Progenitor cell of endocrine pancreas (in vitro differentiated cells): ENCODE measurements at regions not wholly inside any gene's neighbourhood (a gene's known extent, or its start where the extent isn't known, plus 50 kb on each side); places are given as distances from the start of the nearest gene placed in this dataset.

Source experiments
- DNase-seq: peaks from one replicate; pipeline ENCODE4 v3.0.0; 2021; ENCODE audit warnings: low spot score; ENCODE audit not compliant: unreplicated experiment
- H3K27ac Mint-ChIP-seq: 2 replicates; pipeline ENCODE4 v1.8.0; 2021; ENCODE audit warnings: mild to moderate bottlenecking, moderate library complexity, mixed read lengths
- H3K27me3 Mint-ChIP-seq: 2 replicates; pipeline ENCODE4 v1.8.0; 2021; ENCODE audit warnings: mixed read lengths
- H3K36me3 Mint-ChIP-seq: 2 replicates; pipeline ENCODE4 v1.8.0; 2022; ENCODE audit warnings: mixed read lengths; ENCODE audit not compliant: insufficient read depth
- H3K4me1 Mint-ChIP-seq: 2 replicates; pipeline ENCODE4 v1.8.0; 2021; ENCODE audit warnings: low read depth, mixed read lengths
- H3K4me3 Mint-ChIP-seq: 2 replicates; pipeline ENCODE4 v1.8.0; 2021; ENCODE audit warnings: low read depth, mild to moderate bottlenecking, moderate library complexity, mixed read lengths
- H3K9me3 Mint-ChIP-seq: 2 replicates; pipeline ENCODE4 v1.8.0; 2021; ENCODE audit warnings: low read depth, mixed read lengths
- TF ChIP-seq, protein P1 (sequence below): fragments of 200-600 bp; sonication (generic); IDR thresholded peaks from one replicate; pipeline ENCODE4 v1.5.0; 2021; ENCODE audit warnings: antibody characterized with exemption, mild to moderate bottlenecking; ENCODE audit not compliant: unreplicated experiment

DNA sequence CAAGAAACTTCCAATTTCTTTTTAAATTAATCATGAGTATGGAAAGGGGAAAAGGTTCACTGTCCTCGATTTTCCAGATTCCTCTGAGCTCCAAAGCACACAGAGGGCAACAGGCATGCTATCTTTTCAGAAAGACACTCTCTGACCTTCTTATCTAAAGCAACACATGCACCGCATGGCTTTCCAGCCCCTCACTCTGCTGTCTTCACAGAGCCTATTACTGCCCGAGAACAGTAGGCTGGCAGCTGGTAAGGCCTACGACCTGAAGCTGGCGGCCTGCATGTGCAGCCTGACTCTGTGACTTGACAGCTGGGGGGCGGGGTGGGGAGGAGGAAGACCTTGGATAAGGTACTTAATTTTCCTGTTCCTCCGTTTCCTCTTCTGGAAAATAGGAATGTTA, 86.3 kb downstream of the ELOVL4 start:
- H3K4me1 Mint-ChIP-seq = peaks cover 7% of the 10 kb centered on the region
- H3K9me3 Mint-ChIP-seq = peaks cover 3% of the 10 kb centered on the region
- H3K36me3 Mint-ChIP-seq = no peaks in the 10 kb centered on the region
- no peak overlapping the region for H3K4me3 Mint-ChIP-seq
- H3K27ac Mint-ChIP-seq = no peak overlapping the region
- TF ChIP-seq, protein P1, sequence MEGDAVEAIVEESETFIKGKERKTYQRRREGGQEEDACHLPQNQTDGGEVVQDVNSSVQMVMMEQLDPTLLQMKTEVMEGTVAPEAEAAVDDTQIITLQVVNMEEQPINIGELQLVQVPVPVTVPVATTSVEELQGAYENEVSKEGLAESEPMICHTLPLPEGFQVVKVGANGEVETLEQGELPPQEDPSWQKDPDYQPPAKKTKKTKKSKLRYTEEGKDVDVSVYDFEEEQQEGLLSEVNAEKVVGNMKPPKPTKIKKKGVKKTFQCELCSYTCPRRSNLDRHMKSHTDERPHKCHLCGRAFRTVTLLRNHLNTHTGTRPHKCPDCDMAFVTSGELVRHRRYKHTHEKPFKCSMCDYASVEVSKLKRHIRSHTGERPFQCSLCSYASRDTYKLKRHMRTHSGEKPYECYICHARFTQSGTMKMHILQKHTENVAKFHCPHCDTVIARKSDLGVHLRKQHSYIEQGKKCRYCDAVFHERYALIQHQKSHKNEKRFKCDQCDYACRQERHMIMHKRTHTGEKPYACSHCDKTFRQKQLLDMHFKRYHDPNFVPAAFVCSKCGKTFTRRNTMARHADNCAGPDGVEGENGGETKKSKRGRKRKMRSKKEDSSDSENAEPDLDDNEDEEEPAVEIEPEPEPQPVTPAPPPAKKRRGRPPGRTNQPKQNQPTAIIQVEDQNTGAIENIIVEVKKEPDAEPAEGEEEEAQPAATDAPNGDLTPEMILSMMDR = no peak
- H3K27me3 Mint-ChIP-seq = peaks cover 2% of the 10 kb centered on the region
- no peak for DNase-seq

DNA sequence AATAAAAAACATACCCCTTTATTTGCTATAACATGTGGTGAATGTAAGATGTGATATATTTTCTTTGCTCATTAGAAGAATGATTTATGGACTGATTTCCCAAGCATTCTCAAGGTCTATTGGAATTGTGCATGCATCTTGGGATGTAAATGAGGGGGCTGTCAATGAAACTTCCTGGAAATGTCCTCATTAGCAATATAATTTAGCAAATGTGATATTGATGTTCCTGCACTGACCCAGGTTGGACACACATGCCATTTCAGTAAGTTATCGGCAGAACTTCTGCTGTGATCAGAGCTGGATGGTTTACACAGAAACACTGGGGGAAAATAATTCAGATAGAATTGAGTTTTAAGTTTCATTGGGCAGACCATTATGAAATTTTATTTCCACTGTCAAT, 99.9 kb downstream of the ELOVL4 start:
- Mint-ChIP-seq H3K27ac (no peak overlapping the region), H3K4me1 (no peaks in the 10 kb centered on the region), H3K9me3 (peaks cover 11% of the 10 kb centered on the region), H3K36me3 (peaks cover 2% of the 10 kb centered on the region), H3K4me3 (no peak overlapping the region), H3K27me3 (peaks cover 5% of the 10 kb centered on the region)
- no peak for DNase-seq
- TF ChIP-seq, protein P1 = no peak

DNA sequence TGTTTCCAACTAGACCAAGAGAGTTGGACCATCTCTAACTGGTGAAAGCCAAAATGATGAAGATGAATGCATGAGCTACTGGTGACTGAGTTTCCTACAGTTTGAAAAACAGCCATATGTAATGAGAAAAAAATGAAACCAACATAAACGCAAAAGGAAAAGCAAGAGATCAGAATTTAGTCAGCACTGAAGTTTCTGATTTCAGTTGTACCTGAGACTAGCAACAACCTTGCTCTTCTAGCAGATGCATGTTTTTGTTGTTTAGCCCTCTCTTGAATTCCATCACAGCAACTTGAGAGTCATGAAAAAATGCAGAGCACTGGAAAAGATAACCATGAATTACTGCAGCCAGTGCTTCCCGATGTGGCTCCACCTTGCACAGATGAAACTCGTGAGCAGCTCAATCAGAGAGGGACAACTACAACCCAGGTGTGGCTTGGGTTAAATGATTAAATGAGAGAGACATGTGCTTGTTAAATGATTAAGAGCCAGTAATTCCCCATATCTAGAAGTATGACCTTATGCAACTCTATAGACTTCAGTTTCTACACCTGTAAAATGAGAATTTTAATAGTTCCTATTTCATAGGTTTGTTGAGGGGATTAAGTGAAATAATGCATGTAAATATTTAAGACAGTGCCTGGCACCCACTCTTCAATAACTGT, 104.8 kb downstream of the ELOVL4 start:
- peaks cover 12% of the 10 kb centered on the region for H3K27me3 Mint-ChIP-seq
- no peaks in the 10 kb centered on the region for H3K36me3 Mint-ChIP-seq
- no peaks in the 10 kb centered on the region for H3K4me1 Mint-ChIP-seq
- no peak overlapping the region for H3K4me3 Mint-ChIP-seq
- no peak overlapping the region for H3K27ac Mint-ChIP-seq
- TF ChIP-seq, protein P1 = no peak
- peaks cover 9% of the 10 kb centered on the region for H3K9me3 Mint-ChIP-seq
- DNase-seq = no peak

DNA sequence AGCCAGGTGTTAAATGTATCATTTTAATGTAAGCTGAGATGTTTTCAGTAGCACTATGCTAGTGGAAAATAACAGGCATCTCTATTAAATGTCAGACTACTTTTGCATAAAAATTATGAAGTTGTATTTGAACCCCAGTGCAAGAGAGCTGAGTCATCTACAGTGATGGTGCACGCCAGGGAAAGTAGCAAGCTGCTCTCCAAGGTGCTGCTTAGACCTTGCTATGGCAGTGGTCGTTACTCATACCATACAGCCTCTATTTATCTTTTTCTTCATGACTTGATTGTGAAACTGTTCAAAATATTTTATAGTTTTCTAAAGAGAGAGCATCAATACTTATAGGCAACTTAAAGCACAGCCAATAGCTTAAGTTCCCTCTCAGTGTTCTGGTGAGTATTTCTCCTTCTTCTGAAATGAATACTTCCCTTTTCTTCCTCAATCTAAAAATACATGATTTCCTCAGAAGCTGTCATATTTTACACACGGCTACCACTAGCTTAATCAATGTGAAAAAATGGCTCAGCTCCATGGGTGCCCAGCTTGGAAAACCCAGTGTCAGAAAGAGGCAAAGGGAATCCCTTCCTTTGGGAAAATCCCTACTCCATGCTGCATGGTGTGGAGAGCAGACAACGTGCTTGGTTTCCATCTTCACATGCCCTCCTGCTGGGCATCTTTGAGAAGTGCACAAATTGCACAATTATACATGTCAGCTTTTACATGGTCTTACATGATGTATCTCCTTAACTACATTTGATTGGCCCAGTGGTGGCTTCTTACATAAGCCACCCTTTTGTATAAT, 105.6 kb downstream of the ELOVL4 start:
- peaks cover 9% of the 10 kb centered on the region for H3K9me3 Mint-ChIP-seq
- no peak overlapping the region for H3K4me3 Mint-ChIP-seq
- DNase-seq = no peak
- H3K27me3 Mint-ChIP-seq = peaks cover 12% of the 10 kb centered on the region
- TF ChIP-seq, protein P1 = no peak
- no peaks in the 10 kb centered on the region for H3K36me3 Mint-ChIP-seq
- no peak overlapping the region for H3K27ac Mint-ChIP-seq
- no peaks in the 10 kb centered on the region for H3K4me1 Mint-ChIP-seq

DNA sequence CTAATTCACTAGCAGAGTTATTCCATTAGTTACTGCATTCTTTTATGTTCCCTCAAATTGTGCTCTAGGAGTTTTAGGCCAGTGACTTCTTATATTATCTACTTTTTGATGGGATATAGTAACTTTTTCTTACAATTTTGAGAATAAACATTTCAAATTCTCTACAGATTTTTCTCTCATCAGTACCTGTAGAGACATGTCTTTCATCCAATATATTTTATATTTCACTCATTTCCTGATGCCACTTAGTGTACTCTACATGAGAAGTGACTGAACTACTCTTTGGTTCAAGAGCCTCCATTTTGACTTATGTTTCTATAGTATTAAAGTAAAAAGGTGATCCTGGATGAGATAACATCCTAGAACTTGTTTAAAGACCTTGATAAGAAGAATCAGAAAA, 108.5 kb downstream of the ELOVL4 start:
- peaks cover 7% of the 10 kb centered on the region for H3K27me3 Mint-ChIP-seq
- no peaks in the 10 kb centered on the region for H3K4me1 Mint-ChIP-seq
- no peaks in the 10 kb centered on the region for H3K36me3 Mint-ChIP-seq
- peaks cover 9% of the 10 kb centered on the region for H3K9me3 Mint-ChIP-seq
- H3K4me3 Mint-ChIP-seq = no peak overlapping the region
- no peak for DNase-seq
- TF ChIP-seq, protein P1 = no peak
- no peak overlapping the region for H3K27ac Mint-ChIP-seq
